ENCODE measurements at regions not wholly inside any gene's neighbourhood (a gene's known extent, or its start where the extent isn't known, plus 50 kb on each side); places are given as distances from the start of the nearest gene placed in this dataset.

DNA sequence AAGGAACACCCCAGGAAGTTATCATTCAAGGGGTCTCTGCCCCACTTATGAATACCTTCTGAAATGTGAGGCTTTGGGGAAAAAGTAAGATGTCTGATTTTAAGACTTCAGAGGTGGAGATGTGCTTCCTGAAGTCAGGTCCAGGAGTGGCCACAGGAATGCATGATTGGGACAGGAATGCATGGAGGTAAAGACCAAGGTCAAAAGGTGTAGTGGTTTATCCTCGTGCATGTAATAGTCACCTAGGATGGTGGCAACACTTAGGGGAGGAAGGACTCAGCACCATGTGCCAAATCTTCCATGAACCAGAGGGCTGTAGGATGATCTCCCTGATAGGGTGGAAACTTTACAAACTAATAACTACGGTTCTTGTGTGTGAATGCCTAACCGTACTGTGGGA is 217.3 kb downstream of the C12orf75 start:
- Histone ChIP-seq H3K36me3 (ENCODE audit: low read length) (no peaks in the 10 kb centered on the region), H3K27me3 (ENCODE audit: low read length) (no peaks in the 10 kb centered on the region), H3K9me2 (replicated peaks; ENCODE audit: insufficient read depth, low read length) (no peaks in the 10 kb centered on the region), H3K9me3 (ENCODE audit: insufficient read depth, low read length) (no peaks in the 10 kb centered on the region), H4K20me1 (ENCODE audit: low read depth, low read length) (no peaks in the 10 kb centered on the region), H3K27ac (ENCODE audit: low read depth, low read length) (no peak overlapping the region), H3F3A (ENCODE audit: insufficient read depth) (no peaks in the 10 kb centered on the region), H2AFZ (ENCODE audit: low read depth, low read length, severe bottlenecking) (no peak overlapping the region), H3K9ac (ENCODE audit: low read length) (no peak overlapping the region), H3K4me2 (ENCODE audit: low read depth, low read length, poor library complexity, severe bottlenecking) (no peak overlapping the region), H3K4me3 (ENCODE audit: insufficient read depth, low read length, poor library complexity, severe bottlenecking) (no peak overlapping the region), H3K79me2 (ENCODE audit: insufficient read depth, low read length) (no peaks in the 10 kb centered on the region)
- TF ChIP-seq, protein P1, sequence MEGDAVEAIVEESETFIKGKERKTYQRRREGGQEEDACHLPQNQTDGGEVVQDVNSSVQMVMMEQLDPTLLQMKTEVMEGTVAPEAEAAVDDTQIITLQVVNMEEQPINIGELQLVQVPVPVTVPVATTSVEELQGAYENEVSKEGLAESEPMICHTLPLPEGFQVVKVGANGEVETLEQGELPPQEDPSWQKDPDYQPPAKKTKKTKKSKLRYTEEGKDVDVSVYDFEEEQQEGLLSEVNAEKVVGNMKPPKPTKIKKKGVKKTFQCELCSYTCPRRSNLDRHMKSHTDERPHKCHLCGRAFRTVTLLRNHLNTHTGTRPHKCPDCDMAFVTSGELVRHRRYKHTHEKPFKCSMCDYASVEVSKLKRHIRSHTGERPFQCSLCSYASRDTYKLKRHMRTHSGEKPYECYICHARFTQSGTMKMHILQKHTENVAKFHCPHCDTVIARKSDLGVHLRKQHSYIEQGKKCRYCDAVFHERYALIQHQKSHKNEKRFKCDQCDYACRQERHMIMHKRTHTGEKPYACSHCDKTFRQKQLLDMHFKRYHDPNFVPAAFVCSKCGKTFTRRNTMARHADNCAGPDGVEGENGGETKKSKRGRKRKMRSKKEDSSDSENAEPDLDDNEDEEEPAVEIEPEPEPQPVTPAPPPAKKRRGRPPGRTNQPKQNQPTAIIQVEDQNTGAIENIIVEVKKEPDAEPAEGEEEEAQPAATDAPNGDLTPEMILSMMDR (IDR thresholded peaks at IDR 0.05; ENCODE audit: insufficient read depth, low read length, poor library complexity, severe bottlenecking) = no peak
- no peak for TF ChIP-seq EZH2phosphoT487 (conservative IDR thresholded peaks at IDR 0.05; ENCODE audit: low read length)

DNA sequence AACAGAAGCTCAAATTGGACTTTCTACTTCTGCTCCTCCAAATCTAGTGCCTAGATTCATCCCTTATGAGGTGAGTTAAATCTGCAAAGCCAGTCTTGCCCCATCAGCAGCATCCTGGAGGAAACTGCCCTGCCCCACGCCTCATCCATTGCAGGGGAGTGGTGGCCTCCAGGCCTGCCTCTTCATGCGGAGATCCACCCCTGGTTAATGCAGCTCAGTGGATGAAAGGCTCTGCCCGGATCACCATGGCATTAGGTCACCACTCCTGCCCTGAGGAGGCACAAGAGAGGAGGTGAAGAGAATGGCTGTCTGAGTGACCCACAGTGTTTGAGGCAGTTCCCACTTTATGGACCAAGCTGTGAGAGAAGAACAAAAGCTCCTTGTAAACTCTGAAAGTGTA is 218.1 kb downstream of the C12orf75 start:
- TF ChIP-seq, protein P1 (IDR thresholded peaks at IDR 0.05; ENCODE audit: insufficient read depth, low read length, poor library complexity, severe bottlenecking) = no peak
- TF ChIP-seq EZH2phosphoT487 (conservative IDR thresholded peaks at IDR 0.05; ENCODE audit: low read length) = no peak
- no peaks in the 10 kb centered on the region for H3K9me3 ChIP-seq (ENCODE audit: insufficient read depth, low read length)
- no peaks in the 10 kb centered on the region for H3K27me3 ChIP-seq (ENCODE audit: low read length)
- no peaks in the 10 kb centered on the region for H4K20me1 ChIP-seq (ENCODE audit: low read depth, low read length)
- H3K9ac ChIP-seq (ENCODE audit: low read length) = no peak overlapping the region
- no peaks in the 10 kb centered on the region for H3K9me2 ChIP-seq (replicated peaks; ENCODE audit: insufficient read depth, low read length)
- H3K4me3 ChIP-seq (ENCODE audit: insufficient read depth, low read length, poor library complexity, severe bottlenecking) = no peak overlapping the region
- H2AFZ ChIP-seq (ENCODE audit: low read depth, low read length, severe bottlenecking) = no peak overlapping the region
- H3F3A ChIP-seq (ENCODE audit: insufficient read depth) = no peaks in the 10 kb centered on the region
- no peaks in the 10 kb centered on the region for H3K36me3 ChIP-seq (ENCODE audit: low read length)
- H3K27ac ChIP-seq (ENCODE audit: low read depth, low read length) = no peak overlapping the region
- no peaks in the 10 kb centered on the region for H3K79me2 ChIP-seq (ENCODE audit: insufficient read depth, low read length)
- H3K4me2 ChIP-seq (ENCODE audit: low read depth, low read length, poor library complexity, severe bottlenecking) = no peak overlapping the region

DNA sequence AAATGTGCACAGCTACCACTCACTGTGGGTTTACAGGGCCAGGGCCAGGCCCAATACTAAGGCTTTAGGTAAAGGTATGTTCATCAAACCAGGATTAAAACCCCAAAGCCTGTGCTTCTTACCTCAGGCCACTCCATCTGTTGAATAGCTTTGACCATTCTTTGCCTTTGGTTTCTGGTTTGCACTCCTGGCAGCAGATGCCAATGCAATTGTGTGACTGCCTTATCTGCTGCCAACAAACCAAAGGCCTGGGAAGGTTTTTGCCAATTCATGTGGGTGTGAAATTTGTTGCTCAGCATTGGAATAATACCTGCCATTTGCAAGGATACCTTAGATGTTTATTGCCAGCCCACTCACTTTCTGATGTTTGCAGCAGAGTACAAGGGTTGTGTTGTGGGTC is 221.6 kb downstream of the C12orf75 start:
- Histone ChIP-seq H3K27ac (ENCODE audit: low read depth, low read length) (no peak overlapping the region), H3K36me3 (ENCODE audit: low read length) (no peaks in the 10 kb centered on the region), H4K20me1 (ENCODE audit: low read depth, low read length) (no peaks in the 10 kb centered on the region), H3K9me2 (replicated peaks; ENCODE audit: insufficient read depth, low read length) (no peaks in the 10 kb centered on the region), H3K4me3 (ENCODE audit: insufficient read depth, low read length, poor library complexity, severe bottlenecking) (no peak overlapping the region), H3F3A (ENCODE audit: insufficient read depth) (no peaks in the 10 kb centered on the region), H3K9me3 (ENCODE audit: insufficient read depth, low read length) (no peaks in the 10 kb centered on the region), H2AFZ (ENCODE audit: low read depth, low read length, severe bottlenecking) (no peak overlapping the region), H3K9ac (ENCODE audit: low read length) (no peak overlapping the region), H3K4me2 (ENCODE audit: low read depth, low read length, poor library complexity, severe bottlenecking) (no peak overlapping the region), H3K79me2 (ENCODE audit: insufficient read depth, low read length) (no peaks in the 10 kb centered on the region), H3K27me3 (ENCODE audit: low read length) (no peaks in the 10 kb centered on the region)
- TF ChIP-seq, protein P1 (IDR thresholded peaks at IDR 0.05; ENCODE audit: insufficient read depth, low read length, poor library complexity, severe bottlenecking) = no peak
- no peak for TF ChIP-seq EZH2phosphoT487 (conservative IDR thresholded peaks at IDR 0.05; ENCODE audit: low read length)
